ENCODE measurements at regions not wholly inside any gene's neighbourhood (a gene's known extent, or its start where the extent isn't known, plus 50 kb on each side); places are given as distances from the start of the nearest gene placed in this dataset.
A peak's percentile ranks its signal among the peaks of the same experiment; 100 is the strongest.

- no peak overlapping the region for H2BK20ac ChIP-seq (ENCODE audit: low read depth, low read length)
- POLR2A ChIA-PET (ENCODE audit: unreplicated experiment): no interaction called here
- ATAC-seq (ENCODE audit: low read depth): no peak
- H3K36me3 ChIP-seq (ENCODE audit: control insufficient read depth, insufficient read depth, low read length): no peaks in the 10 kb centered on the region
- H3K27ac ChIP-seq (ENCODE audit: insufficient read depth, low read length): no peak overlapping the region
- no peak overlapping the region for H4K5ac ChIP-seq (ENCODE audit: low read depth, low read length)
- H3K9me1 ChIP-seq (ENCODE audit: insufficient read depth, low read length): no peaks in the 10 kb centered on the region
- H3K4me1 ChIP-seq (ENCODE audit: control insufficient read depth, insufficient read depth, low read length): no peaks in the 10 kb centered on the region
- WGBS, 2 experiments (ENCODE audit: extremely low coverage in 2 of 2, insufficient read length in 1 of 2): no CpG with 5 or more reads among the region's 4 CpGs
- no peak overlapping the region for H4K8ac ChIP-seq (ENCODE audit: low read depth in 2 of 2, low read length in 2 of 2)
- H4K20me1 ChIP-seq (ENCODE audit: insufficient read depth, low read length): no peaks in the 10 kb centered on the region
- no TSS peak for BruUV-seq (replicated peaks)
- H4K91ac ChIP-seq (ENCODE audit: insufficient read depth, low read depth, low read length): no peak overlapping the region
- no peak overlapping the region for H3K14ac ChIP-seq (replicated peaks; ENCODE audit: low read depth, low read length)
- no peaks in the 10 kb centered on the region for H3K79me1 ChIP-seq (ENCODE audit: low read depth in 1 of 2, low read length in 2 of 2)
- TF ChIP-seq MAFK (IDR thresholded peaks at IDR 0.05; ENCODE audit: low read depth, low read length): peak; percentile 95
- no peak for TF ChIP-seq RCOR1 (IDR thresholded peaks at IDR 0.05; ENCODE audit: insufficient replicate concordance, low read length)
- intact Hi-C loops (cut with micrococcal nuclease): no loop called here
- peaks cover 14% of the 10 kb centered on the region for H3K9me3 ChIP-seq (ENCODE audit: control insufficient read depth, insufficient read depth, low read length)
- no peak overlapping the region for H3K9ac ChIP-seq (ENCODE audit: low read depth, low read length)
- dilution Hi-C loops (cut with HindIII; ENCODE audit: low sequenced_read_pairs, unreplicated experiment): no loop called here
- H3K23ac ChIP-seq (ENCODE audit: low read depth, low read length): no peak overlapping the region
- no peak overlapping the region for H2BK5ac ChIP-seq (ENCODE audit: low read depth, low read length, poor library complexity, severe bottlenecking)
- DNase-seq: no peak
- H2AK5ac ChIP-seq (ENCODE audit: low read depth, low read length): no peak overlapping the region
- H3K56ac ChIP-seq (ENCODE audit: extremely low read depth, insufficient read depth, low read length): no peak overlapping the region
- in situ Hi-C loops (cut with MboI; ENCODE audit: low sequenced_read_pairs): no loop called here
- H3K4me3 ChIP-seq (ENCODE audit: insufficient read depth, low read depth, low read length): no peak overlapping the region
- no peak overlapping the region for H3K4ac ChIP-seq (ENCODE audit: low read depth, low read length)
- no peaks in the 10 kb centered on the region for H3K27me3 ChIP-seq (ENCODE audit: control insufficient read depth, insufficient read depth, low read length)
- no peak overlapping the region for H2BK15ac ChIP-seq (ENCODE audit: low read depth, low read length)
- H2AK9ac ChIP-seq (replicated peaks; ENCODE audit: low read depth, low read length, poor library complexity): no peak overlapping the region
- no peak overlapping the region for H3K4me2 ChIP-seq (ENCODE audit: low read depth, low read length)
- H3K18ac ChIP-seq (ENCODE audit: low read depth, low read length): no peak overlapping the region
- H2BK120ac ChIP-seq (ENCODE audit: low read depth, low read length): no peak overlapping the region
- H2AFZ ChIP-seq (replicated peaks; ENCODE audit: low read length, poor library complexity): no peak overlapping the region
- CTCF ChIA-PET: no interaction called here
Observed at GRCh38 chr13:103210348-103210747, 144.1 kb upstream of the SLC10A2 start.

All from IMR-90 (cell line).